ENCODE measurements at regions not wholly inside any gene's neighbourhood (a gene's known extent, or its start where the extent isn't known, plus 50 kb on each side); places are given as distances from the start of the nearest gene placed in this dataset.

DNA sequence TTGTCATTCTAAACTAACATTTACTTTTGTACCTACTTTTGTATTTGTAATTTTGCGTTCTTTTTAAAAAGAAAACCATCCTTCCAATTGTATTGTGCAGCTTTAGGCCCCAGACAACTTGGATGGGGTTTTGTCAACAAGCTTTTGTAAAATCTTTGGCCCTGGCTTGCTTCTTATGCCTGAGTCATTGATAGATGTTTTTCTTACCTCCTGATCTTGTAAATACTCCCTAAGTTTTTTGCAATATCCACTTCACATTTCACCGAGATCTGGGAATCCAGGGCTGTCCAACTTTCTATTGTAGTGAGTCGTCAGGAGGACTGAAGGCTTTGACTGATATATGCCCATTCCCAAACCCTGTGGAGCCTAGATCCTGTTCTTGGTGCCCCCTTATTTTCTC, 126.9 kb upstream of the GUCY1A1 start:
- Histone ChIP-seq H3K27me3 (ENCODE audit: control insufficient read depth, insufficient read depth, low read length) (no peaks in the 10 kb centered on the region), H3K36me3 (ENCODE audit: control insufficient read depth in 2 of 3, insufficient read depth in 3 of 3, low read length in 3 of 3) (no peaks in the 10 kb centered on the region), H3K4me3 (ENCODE audit: low read length in 3 of 3) (no peak overlapping the region), H3K27ac (ENCODE audit: low read depth in 2 of 2, low read length in 2 of 2) (no peak overlapping the region), H3K4me1 (ENCODE audit: control insufficient read depth in 2 of 3, insufficient read depth in 2 of 3, low read depth in 1 of 3, low read length in 3 of 3) (peaks cover 0 to 2% (median 0%) of the 10 kb centered on the region in 3 donors), H3K9ac (ENCODE audit: low read length in 3 of 3) (no peak overlapping the region), H3K9me3 (ENCODE audit: control insufficient read depth in 2 of 3, insufficient read depth in 1 of 3, low read length in 3 of 3) (no peaks in the 10 kb centered on the region)
- intact Hi-C loops (cut with DNase I): no loop called here
- TF ChIP-seq, protein P1, sequence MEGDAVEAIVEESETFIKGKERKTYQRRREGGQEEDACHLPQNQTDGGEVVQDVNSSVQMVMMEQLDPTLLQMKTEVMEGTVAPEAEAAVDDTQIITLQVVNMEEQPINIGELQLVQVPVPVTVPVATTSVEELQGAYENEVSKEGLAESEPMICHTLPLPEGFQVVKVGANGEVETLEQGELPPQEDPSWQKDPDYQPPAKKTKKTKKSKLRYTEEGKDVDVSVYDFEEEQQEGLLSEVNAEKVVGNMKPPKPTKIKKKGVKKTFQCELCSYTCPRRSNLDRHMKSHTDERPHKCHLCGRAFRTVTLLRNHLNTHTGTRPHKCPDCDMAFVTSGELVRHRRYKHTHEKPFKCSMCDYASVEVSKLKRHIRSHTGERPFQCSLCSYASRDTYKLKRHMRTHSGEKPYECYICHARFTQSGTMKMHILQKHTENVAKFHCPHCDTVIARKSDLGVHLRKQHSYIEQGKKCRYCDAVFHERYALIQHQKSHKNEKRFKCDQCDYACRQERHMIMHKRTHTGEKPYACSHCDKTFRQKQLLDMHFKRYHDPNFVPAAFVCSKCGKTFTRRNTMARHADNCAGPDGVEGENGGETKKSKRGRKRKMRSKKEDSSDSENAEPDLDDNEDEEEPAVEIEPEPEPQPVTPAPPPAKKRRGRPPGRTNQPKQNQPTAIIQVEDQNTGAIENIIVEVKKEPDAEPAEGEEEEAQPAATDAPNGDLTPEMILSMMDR (IDR thresholded peaks at IDR 0.05; ENCODE audit: borderline replicate concordance, extremely low read depth, insufficient read depth): no peak
- DNase-seq: no peak
- no peak for FAIRE-seq

DNA sequence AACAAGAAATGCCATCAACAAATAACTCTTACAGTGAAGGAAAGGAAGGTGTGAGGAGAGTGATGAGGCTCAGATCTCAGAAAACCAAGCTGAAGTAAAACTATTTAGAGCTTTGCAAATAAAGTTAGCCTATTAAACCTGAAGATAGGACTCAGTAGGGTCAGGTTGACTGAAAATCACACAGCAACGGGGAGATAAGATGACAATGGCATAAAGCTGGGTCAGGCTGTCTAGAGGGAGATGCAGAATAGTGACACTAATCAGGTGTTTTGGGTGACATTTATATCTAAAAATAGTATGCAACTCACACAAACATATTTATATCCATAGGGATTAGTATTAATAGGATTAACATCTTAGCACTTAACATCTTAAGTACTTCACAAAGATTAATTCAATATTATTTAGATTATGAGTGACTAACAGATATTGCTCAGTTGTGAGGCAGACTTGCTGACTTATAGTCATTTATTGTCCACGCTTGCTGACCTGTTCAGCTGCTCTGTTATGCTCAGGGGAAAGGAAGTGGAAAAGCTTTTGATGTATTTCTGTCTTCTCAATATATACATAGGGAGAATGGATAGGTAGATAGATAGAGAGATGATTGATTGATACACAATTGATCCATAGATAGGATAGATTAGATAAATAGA, 130.7 kb upstream of the GUCY1A1 start:
- no peaks in the 10 kb centered on the region for H3K4me1 ChIP-seq (ENCODE audit: control insufficient read depth in 2 of 3, insufficient read depth in 2 of 3, low read depth in 1 of 3, low read length in 3 of 3)
- DNase-seq: no peak
- TF ChIP-seq, protein P1 (IDR thresholded peaks at IDR 0.05; ENCODE audit: borderline replicate concordance, extremely low read depth, insufficient read depth): no peak
- no peak overlapping the region for H3K27ac ChIP-seq (ENCODE audit: low read depth in 2 of 2, low read length in 2 of 2)
- no peak overlapping the region for H3K4me3 ChIP-seq (ENCODE audit: low read length in 3 of 3)
- intact Hi-C loops (cut with DNase I): no loop called here
- no peak for FAIRE-seq
- no peaks in the 10 kb centered on the region for H3K27me3 ChIP-seq (ENCODE audit: control insufficient read depth, insufficient read depth, low read length)
- no peaks in the 10 kb centered on the region for H3K9me3 ChIP-seq (ENCODE audit: control insufficient read depth in 2 of 3, insufficient read depth in 1 of 3, low read length in 3 of 3)
- no peak overlapping the region for H3K9ac ChIP-seq (ENCODE audit: low read length in 3 of 3)
- H3K36me3 ChIP-seq (ENCODE audit: control insufficient read depth in 2 of 3, insufficient read depth in 3 of 3, low read length in 3 of 3): no peaks in the 10 kb centered on the region

DNA sequence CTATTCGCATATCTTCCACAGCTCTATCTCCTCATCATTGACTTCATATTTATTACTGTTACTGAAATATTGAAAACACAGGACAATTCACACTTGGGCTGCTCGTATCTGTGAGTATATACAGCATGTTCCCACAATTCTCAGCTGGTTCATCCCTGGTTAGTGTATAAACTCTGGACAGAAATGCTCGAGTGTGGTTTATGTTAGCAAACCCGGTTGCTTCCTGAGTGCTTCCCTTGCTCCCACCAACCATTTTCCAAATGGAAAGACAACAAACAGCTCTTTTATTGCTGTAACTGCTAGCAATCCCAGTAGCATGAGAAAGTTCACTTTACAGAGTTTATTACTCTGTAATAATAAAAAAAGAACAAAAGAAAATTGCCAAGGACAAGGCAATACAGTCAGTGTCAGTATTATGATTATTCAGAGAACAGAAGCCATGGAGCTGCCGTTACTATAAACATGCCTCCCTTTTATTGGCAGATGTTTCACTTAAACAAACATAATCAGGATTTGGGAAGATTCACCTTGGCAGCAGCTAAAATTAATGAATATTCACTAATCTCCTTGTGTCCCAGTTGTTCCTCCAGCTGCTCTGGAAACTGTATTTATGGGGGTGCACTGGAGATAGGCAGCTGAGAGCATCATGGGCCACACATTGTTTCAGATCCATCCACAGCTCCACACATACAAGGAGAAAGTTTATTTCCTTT, 134.1 kb upstream of the GUCY1A1 start:
- no peak overlapping the region for H3K27ac ChIP-seq (ENCODE audit: low read depth in 2 of 2, low read length in 2 of 2)

More for the DNA sequence above, 134.1 kb upstream of the GUCY1A1 start:
- H3K9ac ChIP-seq (ENCODE audit: low read length in 3 of 3): no peak overlapping the region
- TF ChIP-seq, protein P1 (IDR thresholded peaks at IDR 0.05; ENCODE audit: borderline replicate concordance, extremely low read depth, insufficient read depth): no peak
- intact Hi-C loops (cut with DNase I): no loop called here
- no peaks in the 10 kb centered on the region for H3K36me3 ChIP-seq (ENCODE audit: control insufficient read depth in 2 of 3, insufficient read depth in 3 of 3, low read length in 3 of 3)
- H3K4me3 ChIP-seq (ENCODE audit: low read length in 3 of 3): no peak overlapping the region
- H3K9me3 ChIP-seq (ENCODE audit: control insufficient read depth in 2 of 3, insufficient read depth in 1 of 3, low read length in 3 of 3): no peaks in the 10 kb centered on the region
- H3K4me1 ChIP-seq (ENCODE audit: control insufficient read depth in 2 of 3, insufficient read depth in 2 of 3, low read depth in 1 of 3, low read length in 3 of 3): no peaks in the 10 kb centered on the region
- no peaks in the 10 kb centered on the region for H3K27me3 ChIP-seq (ENCODE audit: control insufficient read depth, insufficient read depth, low read length)
- DNase-seq (peak in 1 of 5 donors; percentile 41), FAIRE-seq (no peak)
